ENCODE measurements at regions not wholly inside any gene's neighbourhood (a gene's known extent, or its start where the extent isn't known, plus 50 kb on each side); places are given as distances from the start of the nearest gene placed in this dataset.
A peak's percentile ranks its signal among the peaks of the same experiment; 100 is the strongest.

DNA sequence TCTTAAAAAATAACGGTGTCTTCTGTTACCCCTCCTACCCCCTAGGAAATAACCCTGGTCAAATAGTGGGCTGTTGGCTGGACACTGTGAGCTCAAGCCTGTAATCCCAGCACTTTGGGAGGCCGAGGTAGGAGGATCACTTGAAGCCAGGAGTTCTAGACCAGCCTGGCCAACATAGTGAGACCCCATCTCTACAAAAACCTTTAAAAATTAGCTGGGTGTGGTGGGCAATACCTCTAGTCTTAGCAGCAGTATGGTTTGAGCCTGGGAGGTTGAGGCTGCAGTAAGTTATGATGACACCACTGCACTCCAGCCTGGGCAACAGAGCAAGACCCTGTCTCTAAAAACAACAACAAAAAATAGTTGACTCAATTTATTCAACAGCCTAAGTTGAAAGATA is 453.7 kb downstream of the SIPA1L2 start:
- BruUV-seq (replicated peaks), result no TSS peak
- Mint-ChIP-seq H3K27ac (ENCODE audit: low read depth, unreplicated experiment) (no peak overlapping the region), H3K4me3 (ENCODE audit: unreplicated experiment) (no peak overlapping the region), H3K4me1 (ENCODE audit: insufficient read depth, unreplicated experiment) (no peaks in the 10 kb centered on the region), H3K36me3 (ENCODE audit: insufficient read depth, unreplicated experiment) (no peaks in the 10 kb centered on the region), H3K27me3 (ENCODE audit: insufficient read depth, unreplicated experiment) (no peaks in the 10 kb centered on the region), H3K9me3 (ENCODE audit: unreplicated experiment) (no peaks in the 10 kb centered on the region)
- TF ChIP-seq, protein P1, sequence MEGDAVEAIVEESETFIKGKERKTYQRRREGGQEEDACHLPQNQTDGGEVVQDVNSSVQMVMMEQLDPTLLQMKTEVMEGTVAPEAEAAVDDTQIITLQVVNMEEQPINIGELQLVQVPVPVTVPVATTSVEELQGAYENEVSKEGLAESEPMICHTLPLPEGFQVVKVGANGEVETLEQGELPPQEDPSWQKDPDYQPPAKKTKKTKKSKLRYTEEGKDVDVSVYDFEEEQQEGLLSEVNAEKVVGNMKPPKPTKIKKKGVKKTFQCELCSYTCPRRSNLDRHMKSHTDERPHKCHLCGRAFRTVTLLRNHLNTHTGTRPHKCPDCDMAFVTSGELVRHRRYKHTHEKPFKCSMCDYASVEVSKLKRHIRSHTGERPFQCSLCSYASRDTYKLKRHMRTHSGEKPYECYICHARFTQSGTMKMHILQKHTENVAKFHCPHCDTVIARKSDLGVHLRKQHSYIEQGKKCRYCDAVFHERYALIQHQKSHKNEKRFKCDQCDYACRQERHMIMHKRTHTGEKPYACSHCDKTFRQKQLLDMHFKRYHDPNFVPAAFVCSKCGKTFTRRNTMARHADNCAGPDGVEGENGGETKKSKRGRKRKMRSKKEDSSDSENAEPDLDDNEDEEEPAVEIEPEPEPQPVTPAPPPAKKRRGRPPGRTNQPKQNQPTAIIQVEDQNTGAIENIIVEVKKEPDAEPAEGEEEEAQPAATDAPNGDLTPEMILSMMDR (IDR thresholded peaks at IDR 0.05; ENCODE audit: unreplicated experiment), result no peak
- intact Hi-C loops (cut with micrococcal nuclease), result no loop called here
- ChIA-PET POLR2A (no interaction called here), CTCF (interaction anchor here (0.6 to 0.8 kb wide), 4 partner anchors 8 to 451 kb away, joined by 3 read pairs; no protein-coding TSS in a partner anchor)
- DNase-seq (ENCODE audit: unreplicated experiment), result no peak

DNA sequence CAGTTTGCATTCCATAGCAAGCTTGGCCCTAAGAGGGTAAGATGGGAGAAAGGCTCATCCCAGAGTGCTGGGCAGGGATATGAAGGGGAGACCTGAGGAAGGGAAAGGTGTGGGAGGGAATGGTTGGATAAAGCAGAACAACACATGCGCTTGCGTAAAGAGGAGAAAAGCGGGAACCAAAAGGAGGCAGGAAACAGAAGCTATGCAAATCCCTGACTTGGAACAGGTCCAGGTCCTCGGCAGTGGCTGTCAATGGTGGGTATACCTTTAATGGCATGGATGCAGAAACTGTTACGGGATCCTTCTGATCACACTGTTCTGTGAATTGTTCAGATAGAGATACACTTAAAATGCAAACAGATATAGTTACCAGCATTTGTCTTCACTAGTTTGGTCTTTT is 455.6 kb downstream of the SIPA1L2 start:
- no peaks in the 10 kb centered on the region for H3K9me3 Mint-ChIP-seq (ENCODE audit: unreplicated experiment)
- ChIA-PET CTCF (no interaction called here), POLR2A (interaction anchor here (0.6 kb wide), 1 partner anchor 47 kb away, joined by 4 read pairs; no protein-coding TSS in a partner anchor)
- no TSS peak for BruUV-seq (replicated peaks)
- no peak for DNase-seq (ENCODE audit: unreplicated experiment)
- H3K36me3 Mint-ChIP-seq (ENCODE audit: insufficient read depth, unreplicated experiment), result no peaks in the 10 kb centered on the region
- TF ChIP-seq, protein P1 (IDR thresholded peaks at IDR 0.05; ENCODE audit: unreplicated experiment), result no peak
- no peak overlapping the region for H3K27ac Mint-ChIP-seq (ENCODE audit: low read depth, unreplicated experiment)
- no peak overlapping the region for H3K4me3 Mint-ChIP-seq (ENCODE audit: unreplicated experiment)
- no peaks in the 10 kb centered on the region for H3K4me1 Mint-ChIP-seq (ENCODE audit: insufficient read depth, unreplicated experiment)
- H3K27me3 Mint-ChIP-seq (ENCODE audit: insufficient read depth, unreplicated experiment), result no peaks in the 10 kb centered on the region
- intact Hi-C loops (cut with micrococcal nuclease), result loop anchor here (5.0 kb wide), 2 partner anchors 307 to 348 kb away; no protein-coding TSS in a partner anchor

DNA sequence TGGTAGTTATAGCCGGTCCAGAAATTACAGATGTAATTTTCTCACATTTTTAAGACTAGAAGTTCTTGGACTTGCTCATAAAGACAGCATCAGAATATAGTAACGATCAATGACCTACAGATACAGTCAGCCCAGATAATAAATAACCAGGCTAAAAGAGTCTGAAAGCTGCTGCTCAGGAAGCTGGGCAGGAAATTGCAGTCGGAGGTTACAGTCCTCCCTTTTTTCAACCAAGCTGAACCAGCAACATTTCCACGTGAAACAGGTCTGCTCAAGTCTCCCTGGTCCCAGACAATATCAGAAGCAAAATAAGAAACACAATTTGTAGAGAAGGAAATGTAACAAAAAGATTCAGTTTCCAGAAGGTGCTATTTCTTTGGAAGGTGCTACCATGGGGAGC is 457.4 kb downstream of the SIPA1L2 start:
- CTCF ChIA-PET, result interaction anchor here (0.6 to 1.6 kb wide), 6 partner anchors 10 to 541 kb away, joined by 3 to 7 read pairs (median 3); no protein-coding TSS in a partner anchor
- no peak for DNase-seq (ENCODE audit: unreplicated experiment)
- Mint-ChIP-seq H3K36me3 (ENCODE audit: insufficient read depth, unreplicated experiment) (no peaks in the 10 kb centered on the region), H3K9me3 (ENCODE audit: unreplicated experiment) (no peaks in the 10 kb centered on the region), H3K4me1 (ENCODE audit: insufficient read depth, unreplicated experiment) (no peaks in the 10 kb centered on the region), H3K27ac (ENCODE audit: low read depth, unreplicated experiment) (no peak overlapping the region), H3K4me3 (ENCODE audit: unreplicated experiment) (no peak overlapping the region), H3K27me3 (ENCODE audit: insufficient read depth, unreplicated experiment) (no peaks in the 10 kb centered on the region)
- intact Hi-C loops (cut with micrococcal nuclease), result loop anchor here (5.0 kb wide), 2 partner anchors 305 to 350 kb away; no protein-coding TSS in a partner anchor
- BruUV-seq (replicated peaks), result no TSS peak
- TF ChIP-seq, protein P1 (IDR thresholded peaks at IDR 0.05; ENCODE audit: unreplicated experiment), result no peak
- POLR2A ChIA-PET, result interaction anchor here (0.7 kb wide), 1 partner anchor 256 kb away, joined by 3 read pairs; no protein-coding TSS in a partner anchor

DNA sequence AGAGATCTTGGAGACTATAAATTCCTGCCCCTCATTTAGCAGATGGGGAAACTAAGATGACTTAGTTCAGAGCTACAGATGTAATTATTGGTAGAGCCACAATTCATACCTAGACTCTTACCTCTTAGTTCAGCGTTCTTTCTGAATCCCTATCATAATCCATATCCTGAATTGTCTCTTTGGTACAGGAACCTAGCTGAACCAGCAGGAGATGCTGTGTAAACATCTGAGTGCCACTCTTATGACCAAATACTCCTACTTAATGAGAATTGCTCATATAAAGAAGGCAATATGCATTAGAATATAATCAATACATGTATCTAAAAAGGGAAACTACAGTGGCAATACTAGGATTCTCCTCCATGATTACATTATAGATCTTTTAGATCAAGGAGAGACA is 459.0 kb downstream of the SIPA1L2 start:
- DNase-seq (ENCODE audit: unreplicated experiment), result peak; percentile 44
- no peaks in the 10 kb centered on the region for H3K4me1 Mint-ChIP-seq (ENCODE audit: insufficient read depth, unreplicated experiment)
- no TSS peak for BruUV-seq (replicated peaks)
- TF ChIP-seq, protein P1 (IDR thresholded peaks at IDR 0.05; ENCODE audit: unreplicated experiment), result peak; percentile 49
- H3K9me3 Mint-ChIP-seq (ENCODE audit: unreplicated experiment), result no peaks in the 10 kb centered on the region
- no peaks in the 10 kb centered on the region for H3K36me3 Mint-ChIP-seq (ENCODE audit: insufficient read depth, unreplicated experiment)
- H3K4me3 Mint-ChIP-seq (ENCODE audit: unreplicated experiment), result no peak overlapping the region
- intact Hi-C loops (cut with micrococcal nuclease), result loop anchor here (1.0 to 5.0 kb wide), 4 partner anchors 304 to 457 kb away; no protein-coding TSS in a partner anchor
- H3K27me3 Mint-ChIP-seq (ENCODE audit: insufficient read depth, unreplicated experiment), result no peaks in the 10 kb centered on the region
- ChIA-PET POLR2A (interaction anchor here (0.9 to 1.0 kb wide), 2 partner anchors 9 to 117 kb away, joined by 3 to 4 read pairs; no protein-coding TSS in a partner anchor), CTCF (interaction anchor here (0.5 to 1.7 kb wide), 14 partner anchors 9 to 546 kb away, joined by 3 to 6 read pairs (median 4); no protein-coding TSS in a partner anchor)
- H3K27ac Mint-ChIP-seq (ENCODE audit: low read depth, unreplicated experiment), result no peak overlapping the region

Data from MCF 10A (cell line).